ENCODE measurements at regions not wholly inside any gene's neighbourhood (a gene's known extent, or its start where the extent isn't known, plus 50 kb on each side); places are given as distances from the start of the nearest gene placed in this dataset.

- TF ChIP-seq CTCF (IDR thresholded peaks at IDR 0.05) (no peak), POLR2A (IDR thresholded peaks at IDR 0.05) (no peak)
Measured at GRCh38 chr3:95356764-95357501, 1294.1 kb downstream of the NSUN3 start.

Measured in body of pancreas (tissue), 4 donors.